GM23338 (cell line): ENCODE measurements at regions not wholly inside any gene's neighbourhood (a gene's known extent, or its start where the extent isn't known, plus 50 kb on each side); places are given as distances from the start of the nearest gene placed in this dataset.

Experiments used
- ATAC-seq: fragments of 200-7000 bp; cut with Tn5 transposase; 3 replicates; pipeline ENCODE4 v1.9.1; 2020
- DNase-seq: peaks from one replicate; pipeline ENCODE4 v3.0.0-alpha.2; 2015; ENCODE audit warnings: low spot score
- H2AFZ ChIP-seq: fragments of 200-600 bp; sonication (generic); 2 replicates; pipeline ENCODE4 v1.8.0; 2016; ENCODE audit warnings: antibody characterized with exemption, mild to moderate bottlenecking, moderate library complexity
- H3F3A ChIP-seq: fragments of 200-600 bp; sonication (generic); replicated peaks from 2 replicates; pipeline ENCODE4 v1.8.0; 2017; ENCODE audit warnings: antibody characterized with exemption, mixed run types, low read depth
- H3K27ac ChIP-seq: fragments of 200-600 bp; sonication (generic); 2 replicates; pipeline ENCODE4 v1.6.1; 2016; ENCODE audit warnings: low read depth
- H3K27me3 ChIP-seq: fragments of 200-600 bp; sonication (generic); 2 replicates; pipeline ENCODE4 v1.8.0; 2016; ENCODE audit warnings: mild to moderate bottlenecking, mixed run types, moderate library complexity; ENCODE audit not compliant: insufficient read depth
- H3K36me3 ChIP-seq: fragments of 200-600 bp; sonication (generic); 2 replicates; pipeline ENCODE4 v1.8.0; 2016; ENCODE audit warnings: mild to moderate bottlenecking; ENCODE audit not compliant: insufficient read depth
- H3K4me1 ChIP-seq: fragments of 200-600 bp; sonication (generic); 2 replicates; pipeline ENCODE4 v1.8.0; 2016; ENCODE audit warnings: mild to moderate bottlenecking, moderate library complexity; ENCODE audit not compliant: insufficient read depth
- H3K4me2 ChIP-seq: fragments of 200-600 bp; sonication (generic); 2 replicates; pipeline ENCODE4 v1.7.1; 2017; ENCODE audit warnings: mixed run types
- H3K4me3 ChIP-seq: fragments of 200-600 bp; sonication (generic); 2 replicates; pipeline ENCODE4 v1.6.1; 2016; ENCODE audit warnings: mixed run types
- H3K79me2 ChIP-seq: fragments of 200-600 bp; sonication (generic); replicated peaks from 2 replicates; pipeline ENCODE4 v1.8.0; 2017; ENCODE audit warnings: mild to moderate bottlenecking; ENCODE audit not compliant: insufficient read depth
- H3K9me2 ChIP-seq: fragments of 200-600 bp; sonication (generic); 2 replicates; pipeline ENCODE4 v1.8.0; 2017; ENCODE audit not compliant: insufficient read depth
- H4K20me1 ChIP-seq: fragments of 200-600 bp; sonication (generic); replicated peaks from 2 replicates; pipeline ENCODE4 v1.8.0; 2017; ENCODE audit warnings: mild to moderate bottlenecking; ENCODE audit not compliant: insufficient read depth
- H3K27ac Mint-ChIP-seq: 2 replicates; pipeline ENCODE4 v1.8.0; 2020; ENCODE audit warnings: inconsistent platforms, mild to moderate bottlenecking, moderate library complexity, mixed read lengths
- H3K27me3 Mint-ChIP-seq: 3 replicates; pipeline ENCODE4 v1.8.0; 2022; ENCODE audit warnings: low read depth, mild to moderate bottlenecking, moderate library complexity, mixed read lengths, inconsistent platforms; ENCODE audit not compliant: insufficient read depth, poor library complexity
- H3K36me3 Mint-ChIP-seq: 3 replicates; pipeline ENCODE4 v1.8.0; 2021; ENCODE audit warnings: low read depth, mild to moderate bottlenecking, inconsistent platforms, moderate library complexity, mixed read lengths
- H3K4me1 Mint-ChIP-seq: 3 replicates; pipeline ENCODE4 v1.8.0; 2020; ENCODE audit warnings: mild to moderate bottlenecking, inconsistent platforms, mixed read lengths
- H3K4me3 Mint-ChIP-seq: 3 replicates; pipeline ENCODE4 v1.8.0; 2021; ENCODE audit warnings: moderate library complexity, mild to moderate bottlenecking, inconsistent platforms, mixed read lengths
- H3K9me3 Mint-ChIP-seq: 3 replicates; pipeline ENCODE4 v1.8.0; 2020; ENCODE audit warnings: moderate library complexity, mild to moderate bottlenecking, inconsistent platforms, mixed read lengths
- CREB1 ChIP-seq: fragments of 250-450 bp; sonication (Bioruptor Pico); IDR thresholded peaks from 2 replicates; pipeline ENCODE4 v1.5.0; 2020; ENCODE audit warnings: low read depth, mild to moderate bottlenecking, moderate library complexity
- CTCF ChIP-seq, 2 experiments: fragments of 200-600 bp in 1 of 2; sonication (generic) in 1 of 2; conservative IDR thresholded peaks; 2 replicates each; pipeline versions ENCODE4 v1.5.1 to v1.6.1; 2016 to 2017; ENCODE audit warnings: antibody characterized with exemption in 2 of 2, low read depth in 2 of 2, mild to moderate bottlenecking in 2 of 2, moderate library complexity in 1 of 2
- ETS1 ChIP-seq: IDR thresholded peaks from 2 replicates; pipeline ENCODE4 v1.6.1; 2016; ENCODE audit warnings: antibody characterized with exemption
- EZH2phosphoT487 ChIP-seq: fragments of 200-600 bp; sonication (generic); IDR thresholded peaks from one replicate; pipeline ENCODE4 v1.8.1; 2018; ENCODE audit warnings: antibody characterized with exemption; ENCODE audit not compliant: unreplicated experiment
- NANOG ChIP-seq: IDR thresholded peaks from 2 replicates; pipeline ENCODE4 v1.6.1; 2016; ENCODE audit warnings: antibody characterized with exemption, borderline replicate concordance
- REST ChIP-seq: IDR thresholded peaks from one replicate; pipeline ENCODE4 v1.6.1; 2018; ENCODE audit warnings: antibody characterized with exemption; ENCODE audit not compliant: unreplicated experiment
- STAT1 ChIP-seq: IDR thresholded peaks from one replicate; pipeline ENCODE4 v1.6.1; 2016; ENCODE audit warnings: antibody characterized with exemption; ENCODE audit not compliant: unreplicated experiment
- ZNF114 ChIP-seq: fragments of 250-450 bp; sonication (Bioruptor Pico); IDR thresholded peaks from 2 replicates; pipeline ENCODE4 v1.5.0; 2020; ENCODE audit warnings: mild to moderate bottlenecking, moderate library complexity
- ZNF331 ChIP-seq: fragments of 250-450 bp; sonication (Bioruptor Pico); IDR thresholded peaks from 2 replicates; pipeline ENCODE4 v1.5.0; 2020; ENCODE audit warnings: low read depth, mild to moderate bottlenecking, moderate library complexity
- TF ChIP-seq, protein P1 (sequence below): fragments of 250-450 bp; sonication (Bioruptor Pico); IDR thresholded peaks from 2 replicates; pipeline ENCODE4 v1.5.0; 2020; ENCODE audit warnings: mild to moderate bottlenecking, moderate library complexity

DNA sequence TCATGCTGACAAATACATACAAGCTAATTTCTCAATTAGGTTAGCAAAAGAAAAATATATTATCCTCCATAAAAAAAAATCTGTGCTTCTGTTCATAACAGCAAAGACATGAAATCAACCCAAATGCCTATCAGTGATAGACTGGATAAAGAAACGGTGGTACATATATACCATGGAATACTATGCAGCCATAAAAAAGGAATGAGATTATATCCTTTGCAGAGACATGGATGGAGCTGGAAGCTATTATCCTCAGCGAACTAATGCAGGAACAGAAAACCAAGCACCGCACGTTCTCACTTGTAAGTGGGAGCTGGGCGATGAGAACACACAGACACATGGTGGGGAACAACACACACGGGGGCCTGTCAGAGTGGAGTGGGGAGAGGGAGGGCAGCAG, 84.0 kb upstream of the PALMD start (continued):
- TF ChIP-seq REST (no peak), NANOG (no peak), EZH2phosphoT487 (no peak), ZNF114 (no peak), STAT1 (no peak), CTCF (conservative IDR thresholded peaks at IDR 0.05; ENCODE audit: low read depth in 2 of 2) (no peak), ZNF331 (no peak), ETS1 (no peak)

DNA sequence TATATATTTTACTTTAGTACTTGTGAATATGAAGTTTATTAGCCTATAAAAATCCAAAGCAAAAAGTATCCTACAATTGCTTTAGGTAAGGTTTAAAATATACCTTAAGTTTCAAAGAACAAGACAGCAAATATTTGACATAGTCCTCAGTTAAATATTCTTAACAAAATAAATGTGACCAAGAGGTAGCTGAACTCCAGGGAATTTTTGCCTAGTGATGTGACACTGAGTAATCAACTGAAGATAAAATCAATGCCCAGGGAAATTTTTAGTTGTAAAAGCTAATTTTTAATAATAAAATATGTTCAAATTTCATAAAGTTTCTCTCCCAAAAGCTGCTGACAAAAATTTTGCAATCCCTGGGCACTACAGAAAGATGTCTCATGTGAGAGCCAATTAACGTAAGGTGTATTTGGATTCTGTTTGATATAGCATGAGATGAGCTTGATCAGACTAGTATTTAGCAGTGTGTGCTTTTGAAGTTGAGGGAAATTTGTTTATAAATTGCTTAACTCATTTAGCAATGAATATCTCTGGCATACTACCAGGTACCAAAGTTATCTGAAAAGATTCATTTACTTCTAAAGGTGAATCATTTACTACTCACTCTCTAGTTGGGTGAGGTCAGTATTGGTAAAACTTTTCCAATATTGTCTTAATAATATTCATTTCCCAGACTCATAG, 80.2 kb upstream of the PALMD start:
- ATAC-seq = no peak
- no peak for TF ChIP-seq CREB1 (CRISPR knock-in tag)
- TF ChIP-seq, protein P1, sequence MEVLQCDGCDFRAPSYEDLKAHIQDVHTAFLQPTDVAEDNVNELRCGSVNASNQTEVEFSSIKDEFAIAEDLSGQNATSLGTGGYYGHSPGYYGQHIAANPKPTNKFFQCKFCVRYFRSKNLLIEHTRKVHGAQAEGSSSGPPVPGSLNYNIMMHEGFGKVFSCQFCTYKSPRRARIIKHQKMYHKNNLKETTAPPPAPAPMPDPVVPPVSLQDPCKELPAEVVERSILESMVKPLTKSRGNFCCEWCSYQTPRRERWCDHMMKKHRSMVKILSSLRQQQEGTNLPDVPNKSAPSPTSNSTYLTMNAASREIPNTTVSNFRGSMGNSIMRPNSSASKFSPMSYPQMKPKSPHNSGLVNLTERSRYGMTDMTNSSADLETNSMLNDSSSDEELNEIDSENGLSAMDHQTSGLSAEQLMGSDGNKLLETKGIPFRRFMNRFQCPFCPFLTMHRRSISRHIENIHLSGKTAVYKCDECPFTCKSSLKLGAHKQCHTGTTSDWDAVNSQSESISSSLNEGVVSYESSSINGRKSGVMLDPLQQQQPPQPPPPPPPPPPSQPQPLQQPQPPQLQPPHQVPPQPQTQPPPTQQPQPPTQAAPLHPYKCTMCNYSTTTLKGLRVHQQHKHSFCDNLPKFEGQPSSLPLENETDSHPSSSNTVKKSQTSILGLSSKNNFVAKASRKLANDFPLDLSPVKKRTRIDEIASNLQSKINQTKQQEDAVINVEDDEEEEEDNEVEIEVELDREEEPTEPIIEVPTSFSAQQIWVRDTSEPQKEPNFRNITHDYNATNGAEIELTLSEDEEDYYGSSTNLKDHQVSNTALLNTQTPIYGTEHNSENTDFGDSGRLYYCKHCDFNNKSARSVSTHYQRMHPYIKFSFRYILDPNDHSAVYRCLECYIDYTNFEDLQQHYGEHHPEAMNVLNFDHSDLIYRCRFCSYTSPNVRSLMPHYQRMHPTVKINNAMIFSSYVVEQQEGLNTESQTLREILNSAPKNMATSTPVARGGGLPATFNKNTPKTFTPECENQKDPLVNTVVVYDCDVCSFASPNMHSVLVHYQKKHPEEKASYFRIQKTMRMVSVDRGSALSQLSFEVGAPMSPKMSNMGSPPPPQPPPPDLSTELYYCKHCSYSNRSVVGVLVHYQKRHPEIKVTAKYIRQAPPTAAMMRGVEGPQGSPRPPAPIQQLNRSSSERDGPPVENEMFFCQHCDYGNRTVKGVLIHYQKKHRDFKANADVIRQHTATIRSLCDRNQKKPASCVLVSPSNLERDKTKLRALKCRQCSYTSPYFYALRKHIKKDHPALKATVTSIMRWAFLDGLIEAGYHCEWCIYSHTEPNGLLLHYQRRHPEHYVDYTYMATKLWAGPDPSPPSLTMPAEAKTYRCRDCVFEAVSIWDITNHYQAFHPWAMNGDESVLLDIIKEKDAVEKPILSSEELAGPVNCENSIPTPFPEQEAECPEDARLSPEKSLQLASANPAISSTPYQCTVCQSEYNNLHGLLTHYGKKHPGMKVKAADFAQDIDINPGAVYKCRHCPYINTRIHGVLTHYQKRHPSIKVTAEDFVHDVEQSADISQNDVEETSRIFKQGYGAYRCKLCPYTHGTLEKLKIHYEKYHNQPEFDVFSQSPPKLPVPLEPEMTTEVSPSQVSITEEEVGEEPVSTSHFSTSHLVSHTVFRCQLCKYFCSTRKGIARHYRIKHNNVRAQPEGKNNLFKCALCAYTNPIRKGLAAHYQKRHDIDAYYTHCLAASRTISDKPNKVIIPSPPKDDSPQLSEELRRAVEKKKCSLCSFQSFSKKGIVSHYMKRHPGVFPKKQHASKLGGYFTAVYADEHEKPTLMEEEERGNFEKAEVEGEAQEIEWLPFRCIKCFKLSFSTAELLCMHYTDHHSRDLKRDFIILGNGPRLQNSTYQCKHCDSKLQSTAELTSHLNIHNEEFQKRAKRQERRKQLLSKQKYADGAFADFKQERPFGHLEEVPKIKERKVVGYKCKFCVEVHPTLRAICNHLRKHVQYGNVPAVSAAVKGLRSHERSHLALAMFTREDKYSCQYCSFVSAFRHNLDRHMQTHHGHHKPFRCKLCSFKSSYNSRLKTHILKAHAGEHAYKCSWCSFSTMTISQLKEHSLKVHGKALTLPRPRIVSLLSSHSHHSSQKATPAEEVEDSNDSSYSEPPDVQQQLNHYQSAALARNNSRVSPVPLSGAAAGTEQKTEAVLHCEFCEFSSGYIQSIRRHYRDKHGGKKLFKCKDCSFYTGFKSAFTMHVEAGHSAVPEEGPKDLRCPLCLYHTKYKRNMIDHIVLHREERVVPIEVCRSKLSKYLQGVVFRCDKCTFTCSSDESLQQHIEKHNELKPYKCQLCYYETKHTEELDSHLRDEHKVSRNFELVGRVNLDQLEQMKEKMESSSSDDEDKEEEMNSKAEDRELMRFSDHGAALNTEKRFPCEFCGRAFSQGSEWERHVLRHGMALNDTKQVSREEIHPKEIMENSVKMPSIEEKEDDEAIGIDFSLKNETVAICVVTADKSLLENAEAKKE (CRISPR knock-in tag) = no peak
- no peaks in the 10 kb centered on the region for H3K4me1 Mint-ChIP-seq

More for the DNA sequence above, 80.2 kb upstream of the PALMD start:
- Histone ChIP-seq H4K20me1 (no peaks in the 10 kb centered on the region), H3K79me2 (no peaks in the 10 kb centered on the region), H2AFZ (no peak overlapping the region), H3K27ac (no peak overlapping the region), H3F3A (no peaks in the 10 kb centered on the region), H3K27me3 (no peaks in the 10 kb centered on the region), H3K4me3 (no peak overlapping the region), H3K4me2 (no peak overlapping the region), H3K9me2 (no peaks in the 10 kb centered on the region), H3K36me3 (no peaks in the 10 kb centered on the region), H3K4me1 (no peaks in the 10 kb centered on the region)
- DNase-seq = no peak
- no peaks in the 10 kb centered on the region for H3K27me3 Mint-ChIP-seq
- H3K9me3 Mint-ChIP-seq = peaks cover 5% of the 10 kb centered on the region; the same call in 2 of the 3 replicates
- H3K27ac Mint-ChIP-seq = no peak overlapping the region
- no peaks in the 10 kb centered on the region for H3K36me3 Mint-ChIP-seq
- no peak overlapping the region for H3K4me3 Mint-ChIP-seq
